GM12891 (cell line): ENCODE measurements at regions not wholly inside any gene's neighbourhood (a gene's known extent, or its start where the extent isn't known, plus 50 kb on each side); places are given as distances from the start of the nearest gene placed in this dataset.

Source experiments
- PAX5 ChIP-seq: IDR thresholded peaks from 2 replicates; pipeline ENCODE4 v1.6.1; 2011; ENCODE audit warnings: low read length, moderate library complexity, mild to moderate bottlenecking; ENCODE audit not compliant: insufficient read depth, severe bottlenecking
- POLR2A ChIP-seq: IDR thresholded peaks from 2 replicates; pipeline ENCODE4 v1.6.1; 2011; ENCODE audit warnings: low read depth, low read length, control low read depth
- POLR2AphosphoS5 ChIP-seq: IDR thresholded peaks from 2 replicates; pipeline ENCODE4 v1.6.1; 2011; ENCODE audit warnings: low read depth, low read length, control low read depth
- POU2F2 ChIP-seq: IDR thresholded peaks from 2 replicates; pipeline ENCODE4 v1.6.1; 2011; ENCODE audit warnings: low read depth, mild to moderate bottlenecking, control low read depth, low read length, moderate library complexity
- SPI1 ChIP-seq: IDR thresholded peaks from 2 replicates; pipeline ENCODE4 v1.6.1; 2011; ENCODE audit warnings: low read depth, low read length, control low read depth
- TAF1 ChIP-seq: IDR thresholded peaks from 2 replicates; pipeline ENCODE4 v1.6.1; 2011; ENCODE audit warnings: low read depth, low read length, control low read depth

- TF ChIP-seq POLR2AphosphoS5 (no peak), TAF1 (no peak), POLR2A (no peak), SPI1 (no peak), POU2F2 (no peak), PAX5 (no peak)
Measured at GRCh38 chr2:200102971-200103370, 147.6 kb downstream of the MAIP1 start.
